GM19395 (cell line): ENCODE measurements at regions not wholly inside any gene's neighbourhood (a gene's known extent, or its start where the extent isn't known, plus 50 kb on each side); places are given as distances from the start of the nearest gene placed in this dataset.
"Not testable (repeated sequence)": the region's sequence is repeated elsewhere in the genome, so short reads cannot be mapped to it uniquely, and the experiment has no call there.

Experiments used
- ATAC-seq: cut with Tn5 transposase; IDR thresholded peaks from one replicate; pipeline ENCODE4 v1.9.1; 2021; ENCODE audit warnings: mild to moderate bottlenecking, moderate library complexity; ENCODE audit not compliant: unreplicated experiment

DNA sequence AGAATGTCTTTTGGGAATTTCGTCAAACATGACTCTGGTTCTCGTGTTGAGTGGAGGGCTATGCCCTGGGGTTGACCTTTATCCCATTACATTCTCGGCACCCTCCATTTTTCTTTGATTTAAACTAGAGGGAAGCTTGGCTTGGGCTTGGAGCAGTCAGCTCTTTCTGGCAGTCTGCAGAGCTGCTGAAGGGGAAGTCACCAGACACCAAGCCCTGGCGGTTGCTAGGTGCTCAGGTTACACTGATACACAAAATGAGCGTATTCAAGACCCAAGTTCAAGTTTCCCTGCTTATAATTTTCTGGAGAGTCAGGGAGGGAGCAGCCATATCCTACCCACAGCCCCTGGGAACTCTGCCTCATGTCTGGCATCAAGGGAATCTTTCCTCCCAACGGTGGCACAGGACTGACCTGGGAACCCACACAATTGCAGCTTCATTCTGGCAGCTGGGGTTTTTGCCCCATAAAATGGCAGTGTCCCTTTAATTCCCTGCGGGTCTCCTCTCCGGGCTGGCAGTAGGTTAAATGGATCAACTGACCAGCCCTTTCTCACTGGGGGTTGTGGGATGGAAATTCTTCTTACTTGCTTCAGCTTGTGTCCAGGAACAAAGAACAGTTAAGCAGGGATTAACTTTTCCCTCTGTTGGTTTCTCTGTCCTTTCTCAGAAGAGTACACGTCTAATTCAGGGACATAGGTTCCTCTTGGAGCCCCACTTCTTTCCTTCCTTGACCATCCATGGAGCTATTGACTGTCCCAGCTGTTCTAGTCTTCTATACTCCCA is 110.0 kb upstream of the DLG1 start:
- ATAC-seq, result no peak

DNA sequence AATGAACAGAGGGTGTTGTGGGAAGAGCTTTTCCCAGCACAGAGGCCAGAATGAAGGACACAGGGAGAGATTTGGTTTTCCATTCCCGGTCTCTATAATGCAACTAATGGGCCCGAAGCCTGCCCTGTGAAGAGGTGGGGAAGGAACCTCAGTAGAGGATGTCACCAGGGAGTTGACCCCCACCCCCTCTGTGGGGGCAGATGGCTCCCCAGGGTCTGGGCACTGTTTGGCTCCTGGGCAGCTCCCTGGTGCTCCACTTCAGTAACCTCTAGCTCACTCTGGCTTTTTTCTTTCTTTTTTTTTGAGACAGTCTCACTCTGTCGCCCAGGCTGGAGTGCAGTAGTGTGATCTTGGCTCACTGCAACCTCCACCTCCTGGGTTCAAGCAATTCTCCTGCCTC is 109.1 kb upstream of the DLG1 start:
- ATAC-seq, result no peak

- ATAC-seq, result no peak
These were observed 108.6 kb upstream of the DLG1 start for GRCh38 chr3:197407053-197407452.

- no peak for ATAC-seq
These were observed 107.9 kb upstream of the DLG1 start for GRCh38 chr3:197406266-197406665.

DNA sequence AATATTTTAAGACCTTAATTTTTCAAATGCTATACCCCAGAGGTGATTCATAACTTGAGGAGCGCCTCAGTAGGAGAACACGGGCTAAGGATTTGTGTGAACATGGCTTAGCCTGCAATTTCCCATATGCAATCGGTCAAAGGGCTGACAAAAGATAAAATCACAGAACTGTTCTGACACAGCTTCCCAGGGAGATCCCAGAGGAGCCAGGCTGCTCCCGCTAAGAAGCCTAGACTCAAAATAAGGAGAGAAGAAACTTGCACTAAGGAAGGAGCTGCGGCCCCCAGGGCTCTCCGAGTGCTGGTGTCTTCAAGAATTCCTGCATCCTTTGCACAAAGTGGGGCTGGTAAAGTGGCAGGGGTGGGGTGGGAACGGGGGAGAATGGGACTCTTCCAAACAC is 106.3 kb upstream of the DLG1 start:
- no peak for ATAC-seq

DNA sequence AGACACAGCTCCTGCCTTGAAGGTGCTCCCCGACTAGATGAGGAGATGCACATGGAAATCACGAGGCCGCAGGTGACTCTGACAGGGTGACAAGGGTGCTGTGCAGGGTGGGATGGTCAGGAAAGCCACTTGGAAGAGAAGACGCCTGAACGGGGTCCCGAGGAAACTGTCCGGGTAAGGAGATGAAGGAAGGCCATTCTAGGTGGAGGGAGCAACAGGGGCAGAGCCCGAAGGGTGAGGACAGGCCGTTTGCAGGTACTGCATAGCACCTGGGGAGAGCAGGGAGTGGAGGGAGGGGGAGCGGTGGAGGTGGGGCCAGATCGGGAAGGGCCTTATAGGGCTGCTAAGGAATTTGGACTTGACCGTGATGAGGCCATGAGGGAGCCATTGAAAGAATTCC is 105.6 kb upstream of the DLG1 start:
- ATAC-seq, result no peak

- not testable (repeated sequence) for ATAC-seq
These were observed 104.0 kb upstream of the DLG1 start for GRCh38 chr3:197402401-197402800.

GRCh38 chr3:197399486-197399885 is 101.1 kb upstream of the DLG1 start:
- ATAC-seq, result no peak

GRCh38 chr3:197398286-197398878 is 100.0 kb upstream of the DLG1 start:
- ATAC-seq, result no peak

DNA sequence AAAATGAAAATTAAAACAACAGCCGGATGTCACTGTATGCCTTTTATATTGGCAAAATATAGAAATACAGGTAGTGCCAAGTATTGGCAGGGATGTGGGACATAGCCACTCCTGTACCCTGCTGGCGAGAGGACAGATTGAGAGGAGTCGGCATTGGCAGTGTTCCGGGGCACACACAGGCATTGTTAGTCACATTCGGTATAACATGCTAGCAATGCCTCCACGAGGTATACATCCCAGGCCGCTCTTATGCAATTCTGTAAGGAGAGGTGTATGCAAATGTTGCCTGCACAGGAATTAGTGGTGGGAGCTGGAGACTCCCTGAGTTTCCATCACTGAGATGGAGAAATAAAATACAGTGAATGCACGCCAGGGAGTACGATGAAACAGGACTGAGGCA is 99.4 kb upstream of the DLG1 start:
- no peak for ATAC-seq

- no peak for ATAC-seq
These were observed 96.3 kb upstream of the DLG1 start for GRCh38 chr3:197394464-197395321.

GRCh38 chr3:197394126-197394463 is 95.7 kb upstream of the DLG1 start:
- ATAC-seq, result not testable (repeated sequence)

DNA sequence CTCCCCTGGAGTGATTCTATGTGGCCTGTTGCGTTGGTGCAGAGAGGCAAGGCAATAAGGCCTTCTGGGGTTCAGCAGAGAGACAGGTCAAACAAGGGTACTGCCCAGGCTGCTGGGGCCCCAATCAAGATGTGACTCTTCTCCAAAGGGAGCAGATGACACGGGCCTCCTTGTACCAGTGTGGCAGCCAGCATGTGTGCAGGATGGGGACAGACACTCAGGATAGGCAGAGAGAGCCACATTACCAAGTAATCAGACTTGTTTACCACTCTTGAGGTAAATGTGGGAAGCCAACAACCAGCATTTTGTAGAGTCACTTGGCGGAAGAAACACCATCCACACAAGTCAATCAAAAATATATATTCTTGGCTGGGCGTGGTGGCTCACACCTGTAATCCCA is 95.3 kb upstream of the DLG1 start:
- ATAC-seq, result no peak

DNA sequence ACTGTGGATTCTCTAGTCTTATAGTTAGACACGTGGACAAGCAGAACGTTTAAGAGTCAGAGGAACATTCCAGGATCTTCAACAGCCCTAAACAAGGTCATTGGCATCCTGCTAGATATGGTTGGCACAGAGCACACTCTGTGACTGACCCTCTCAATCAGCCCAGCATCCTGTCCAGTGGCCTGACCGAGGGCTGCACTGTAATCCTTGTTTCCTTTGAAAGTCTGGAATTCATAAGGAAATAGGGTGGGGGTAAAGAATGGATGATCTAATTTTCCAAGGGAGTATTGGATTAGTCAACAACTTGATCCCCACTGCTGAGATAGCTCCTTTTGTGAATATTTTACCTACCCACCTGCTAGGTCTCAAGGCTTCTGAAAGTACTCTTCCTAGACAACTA is 94.5 kb upstream of the DLG1 start:
- no peak for ATAC-seq

DNA sequence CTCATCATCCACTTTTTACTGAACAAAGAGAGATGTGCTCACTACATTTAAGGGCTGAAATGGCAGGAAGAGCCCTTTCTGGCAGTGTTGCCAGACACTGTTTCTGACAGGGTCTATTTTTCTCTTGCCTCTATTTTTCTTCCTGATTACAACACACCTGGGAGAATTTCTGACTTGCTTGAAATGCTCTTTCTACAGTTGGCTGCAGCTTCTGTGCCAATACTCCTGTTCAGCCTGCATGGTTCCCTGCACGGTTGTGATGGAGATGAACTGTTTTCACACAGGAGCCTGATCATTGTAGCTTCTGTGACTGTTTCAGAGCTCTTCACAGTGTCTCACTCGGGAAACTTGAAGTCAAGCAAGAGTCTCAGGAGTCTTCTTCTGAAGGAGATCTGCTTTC is 83.0 kb upstream of the DLG1 start:
- ATAC-seq, result no peak

- no peak for ATAC-seq
These were observed 82.4 kb upstream of the DLG1 start for GRCh38 chr3:197380786-197381185.

- no peak for ATAC-seq
These were observed 80.7 kb upstream of the DLG1 start for GRCh38 chr3:197378985-197379718.

DNA sequence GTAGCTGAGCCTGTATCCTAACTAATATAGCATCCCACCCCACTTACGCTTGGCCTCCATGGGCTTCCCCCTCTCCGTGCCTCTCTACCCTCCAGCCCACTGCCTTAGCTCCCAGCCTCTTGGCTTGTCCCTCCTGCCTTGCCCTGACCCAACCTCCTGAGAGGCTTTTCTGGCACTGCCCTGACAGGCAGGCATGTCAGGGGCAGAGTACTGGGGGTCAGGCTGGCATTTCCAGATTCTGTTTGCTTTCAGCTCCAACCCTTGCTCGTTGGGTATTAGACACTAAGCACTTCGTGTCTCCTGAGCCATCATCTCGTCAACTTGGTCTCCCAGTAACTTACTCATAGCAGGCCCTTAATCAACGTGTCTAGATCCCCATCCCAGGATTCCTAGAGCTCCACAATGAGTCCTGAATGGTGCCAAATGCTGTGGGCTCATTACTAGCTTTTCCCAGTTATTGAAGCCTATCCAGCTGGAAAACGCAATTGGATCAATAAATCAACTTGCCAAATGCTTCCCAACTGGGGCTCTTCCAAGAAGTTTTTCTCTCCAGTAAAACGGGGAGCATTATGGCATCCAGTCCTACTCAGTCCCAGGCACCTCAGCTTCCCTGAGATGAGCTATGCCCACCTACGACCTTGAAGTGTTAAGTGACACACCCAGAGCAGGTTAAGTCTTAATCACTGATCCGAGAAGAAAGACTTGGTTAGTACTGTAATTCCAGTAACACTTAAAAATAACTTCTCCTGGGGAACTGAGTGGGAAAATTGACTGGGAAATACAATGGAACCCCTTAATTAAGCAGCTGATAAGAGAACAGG is 78.5 kb upstream of the DLG1 start:
- no peak for ATAC-seq

DNA sequence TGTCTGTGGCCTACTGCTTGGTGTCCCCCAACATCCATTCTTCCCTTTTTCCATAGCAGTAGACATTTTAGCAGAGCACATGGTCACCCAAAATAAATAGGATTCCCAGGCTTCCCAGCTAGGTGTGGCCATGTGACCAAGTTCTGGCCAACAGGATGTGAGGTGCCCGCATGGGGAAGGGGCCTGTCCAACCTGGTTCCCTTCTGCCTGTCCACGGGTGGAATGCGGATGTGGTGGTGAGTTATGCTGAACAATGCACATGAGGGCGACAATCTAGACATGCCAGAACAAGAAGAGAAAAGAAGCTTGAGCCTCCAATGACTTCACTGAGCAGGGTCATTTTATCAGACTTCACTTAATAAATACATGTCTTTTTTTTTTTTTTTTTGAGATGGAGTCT is 77.6 kb upstream of the DLG1 start:
- no peak for ATAC-seq

GRCh38 chr3:197375001-197375441 is 76.6 kb upstream of the DLG1 start:
- no peak for ATAC-seq
